ENCODE measurements at regions not wholly inside any gene's neighbourhood (a gene's known extent, or its start where the extent isn't known, plus 50 kb on each side); places are given as distances from the start of the nearest gene placed in this dataset.

DNA sequence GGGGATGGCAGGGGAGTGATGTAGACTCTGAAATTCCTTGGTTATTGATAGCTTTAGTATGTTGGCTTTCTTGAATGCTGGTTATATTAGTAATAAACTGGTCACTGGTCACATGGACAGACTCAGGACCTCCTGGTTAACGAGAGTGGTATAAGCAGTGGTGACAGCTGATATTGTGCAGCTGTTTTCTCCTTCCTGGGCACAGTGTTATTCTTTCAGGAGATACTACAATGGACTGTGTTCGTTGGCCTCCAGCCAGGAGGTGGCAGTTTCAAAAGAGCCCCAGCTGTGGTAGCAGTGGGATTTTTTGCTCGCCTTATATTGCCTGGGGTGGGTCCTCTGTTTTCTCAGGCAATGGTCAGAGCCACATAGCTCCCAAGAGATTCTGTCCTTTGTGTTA lies 181.6 kb upstream of the RBMS3 start:
- no peaks in the 10 kb centered on the region for H3K36me3 ChIP-seq (ENCODE audit: insufficient read depth, low read depth, low read length)
- no peak overlapping the region for H3K27ac ChIP-seq (ENCODE audit: low read length)
- H3K9me3 ChIP-seq (ENCODE audit: insufficient read depth, low read depth, low read length), result no peaks in the 10 kb centered on the region
- H3K4me1 ChIP-seq (ENCODE audit: insufficient read depth, low read length), result no peaks in the 10 kb centered on the region; the same call in 1 of the 2 replicates
- H3K4me3 ChIP-seq (ENCODE audit: low read length), result no peak overlapping the region
- H3K9ac ChIP-seq (ENCODE audit: low read depth, low read length), result no peak overlapping the region
- no peaks in the 10 kb centered on the region for H3K27me3 ChIP-seq (ENCODE audit: insufficient read depth, low read length)

DNA sequence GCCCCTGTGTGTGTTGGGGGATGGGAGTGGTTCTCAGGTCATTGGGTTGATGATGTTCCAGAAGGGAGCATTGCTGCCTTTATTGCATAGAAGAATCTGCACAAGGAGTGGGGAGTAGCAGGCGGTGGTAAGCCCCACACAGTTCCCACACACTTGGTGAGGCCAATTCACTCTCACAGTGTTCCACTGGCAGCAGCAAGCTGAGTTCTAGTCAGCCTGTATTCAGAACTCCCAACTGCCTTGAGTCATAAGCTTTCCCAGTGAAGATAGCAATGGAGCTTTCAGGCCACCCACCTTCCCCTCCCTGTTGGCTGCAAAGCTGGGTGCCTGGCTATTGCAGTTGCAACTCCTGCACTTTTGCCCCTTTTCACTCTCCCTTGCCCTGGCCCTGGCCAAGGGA lies 181.1 kb upstream of the RBMS3 start:
- Histone ChIP-seq H3K9ac (ENCODE audit: low read depth, low read length) (no peak overlapping the region), H3K27me3 (ENCODE audit: insufficient read depth, low read length) (no peaks in the 10 kb centered on the region), H3K4me1 (ENCODE audit: insufficient read depth, low read length) (no peaks in the 10 kb centered on the region; the same call in 1 of the 2 replicates), H3K36me3 (ENCODE audit: insufficient read depth, low read depth, low read length) (no peaks in the 10 kb centered on the region), H3K9me3 (ENCODE audit: insufficient read depth, low read depth, low read length) (no peaks in the 10 kb centered on the region), H3K27ac (ENCODE audit: low read length) (no peak overlapping the region), H3K4me3 (ENCODE audit: low read length) (no peak overlapping the region)

DNA sequence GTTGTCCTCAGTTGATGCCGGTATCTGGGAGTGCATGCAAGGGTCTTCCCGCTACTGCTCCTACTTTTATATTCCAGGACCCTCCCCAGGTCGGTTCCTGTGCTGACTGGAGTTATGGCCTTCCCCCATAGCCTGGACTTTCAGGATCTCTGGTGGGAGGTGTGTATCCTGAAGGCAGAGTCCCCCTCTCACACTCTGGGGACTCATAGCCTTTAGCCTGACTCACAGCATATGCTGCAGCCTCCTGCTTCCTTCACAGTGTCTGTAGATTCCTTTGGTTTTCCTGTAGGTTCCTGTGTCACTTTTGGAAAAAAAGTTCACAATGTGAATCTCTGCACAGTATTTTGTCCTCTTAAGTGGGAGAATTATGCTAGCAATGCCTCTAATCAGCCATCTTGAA lies 180.6 kb upstream of the RBMS3 start:
- Histone ChIP-seq H3K36me3 (ENCODE audit: insufficient read depth, low read depth, low read length) (no peaks in the 10 kb centered on the region), H3K9me3 (ENCODE audit: insufficient read depth, low read depth, low read length) (no peaks in the 10 kb centered on the region), H3K9ac (ENCODE audit: low read depth, low read length) (no peak overlapping the region), H3K27ac (ENCODE audit: low read length) (no peak overlapping the region), H3K4me1 (ENCODE audit: insufficient read depth, low read length) (no peaks in the 10 kb centered on the region; the same call in 1 of the 2 replicates), H3K4me3 (ENCODE audit: low read length) (no peak overlapping the region), H3K27me3 (ENCODE audit: insufficient read depth, low read length) (no peaks in the 10 kb centered on the region)

- no peak overlapping the region for H3K9ac ChIP-seq (ENCODE audit: low read depth, low read length)
- no peaks in the 10 kb centered on the region for H3K27me3 ChIP-seq (ENCODE audit: insufficient read depth, low read length)
- H3K4me1 ChIP-seq (ENCODE audit: insufficient read depth, low read length), result no peaks in the 10 kb centered on the region
- H3K36me3 ChIP-seq (ENCODE audit: insufficient read depth, low read depth, low read length), result no peaks in the 10 kb centered on the region
- no peak overlapping the region for H3K27ac ChIP-seq (ENCODE audit: low read length)
- H3K4me3 ChIP-seq (ENCODE audit: low read length), result no peak overlapping the region
- no peaks in the 10 kb centered on the region for H3K9me3 ChIP-seq (ENCODE audit: insufficient read depth, low read depth, low read length)
Measured at GRCh38 chr3:29128001-29128400, 152.9 kb upstream of the RBMS3 start.

DNA sequence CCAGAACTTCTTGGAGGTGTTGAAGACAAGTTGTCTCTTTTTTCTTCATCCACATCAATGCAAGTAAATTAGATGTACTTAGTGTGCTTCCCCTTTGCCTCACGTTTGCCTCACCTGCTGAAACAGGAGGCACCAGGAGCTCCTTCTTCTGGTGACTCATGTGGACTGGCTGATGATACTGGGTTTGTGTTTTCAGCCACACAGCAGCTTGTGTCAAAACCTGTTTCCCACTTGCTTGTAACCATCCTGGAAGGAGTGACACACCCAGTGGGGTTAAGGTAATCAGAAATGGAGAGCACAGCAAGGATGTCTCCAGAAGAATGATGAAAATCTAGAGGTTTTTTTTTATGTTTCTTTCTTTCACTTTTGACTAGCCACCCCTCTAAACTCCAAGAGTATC lies 143.3 kb upstream of the RBMS3 start:
- H3K4me3 ChIP-seq (ENCODE audit: low read length), result no peak overlapping the region
- no peaks in the 10 kb centered on the region; the same call in 1 of the 2 replicates for H3K9me3 ChIP-seq (ENCODE audit: insufficient read depth, low read depth, low read length)
- no peak overlapping the region for H3K9ac ChIP-seq (ENCODE audit: low read depth, low read length)
- no peaks in the 10 kb centered on the region for H3K27me3 ChIP-seq (ENCODE audit: insufficient read depth, low read length)
- no peak overlapping the region for H3K27ac ChIP-seq (ENCODE audit: low read length)
- H3K36me3 ChIP-seq (ENCODE audit: insufficient read depth, low read depth, low read length), result no peaks in the 10 kb centered on the region
- no peaks in the 10 kb centered on the region for H3K4me1 ChIP-seq (ENCODE audit: insufficient read depth, low read length)

GRCh38 chr3:29138171-29138570 lies 142.7 kb upstream of the RBMS3 start:
- H3K27me3 ChIP-seq (ENCODE audit: insufficient read depth, low read length), result no peaks in the 10 kb centered on the region
- H3K4me3 ChIP-seq (ENCODE audit: low read length), result no peak overlapping the region
- H3K9me3 ChIP-seq (ENCODE audit: insufficient read depth, low read depth, low read length), result no peaks in the 10 kb centered on the region; the same call in 1 of the 2 replicates
- H3K4me1 ChIP-seq (ENCODE audit: insufficient read depth, low read length), result no peaks in the 10 kb centered on the region
- no peak overlapping the region for H3K27ac ChIP-seq (ENCODE audit: low read length)
- H3K9ac ChIP-seq (ENCODE audit: low read depth, low read length), result no peak overlapping the region
- no peaks in the 10 kb centered on the region for H3K36me3 ChIP-seq (ENCODE audit: insufficient read depth, low read depth, low read length)

DNA sequence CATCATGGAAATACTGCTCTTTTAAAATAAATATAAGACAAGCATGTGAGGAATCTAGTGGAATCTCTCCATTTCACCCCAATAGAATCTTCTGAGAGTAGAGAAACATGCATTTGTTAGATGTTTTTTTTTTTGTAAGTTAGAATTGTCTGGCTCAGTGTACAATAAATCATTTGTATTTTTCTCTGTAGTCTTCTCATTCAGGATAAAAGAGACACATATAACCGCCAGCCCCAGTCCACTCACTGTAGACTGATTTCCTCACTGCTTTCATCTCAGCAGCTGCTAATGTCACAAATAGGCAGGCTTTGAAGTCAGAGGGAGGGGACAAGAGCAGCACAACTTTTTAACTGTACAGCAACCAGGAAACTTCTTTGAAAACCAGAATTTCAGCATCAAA lies 140.2 kb upstream of the RBMS3 start:
- Histone ChIP-seq H3K4me3 (ENCODE audit: low read length) (no peak overlapping the region), H3K27ac (ENCODE audit: low read length) (no peak overlapping the region)

GRCh38 chr3:29141197-29141917 lies 139.5 kb upstream of the RBMS3 start:
- H3K9ac ChIP-seq (ENCODE audit: low read depth, low read length), result no peak overlapping the region
- H3K27ac ChIP-seq (ENCODE audit: low read length), result no peak overlapping the region

More for the DNA sequence above, 140.2 kb upstream of the RBMS3 start:
- no peaks in the 10 kb centered on the region for H3K4me1 ChIP-seq (ENCODE audit: insufficient read depth, low read length)
- no peaks in the 10 kb centered on the region for H3K27me3 ChIP-seq (ENCODE audit: insufficient read depth, low read length)
- no peaks in the 10 kb centered on the region; the same call in 1 of the 2 replicates for H3K9me3 ChIP-seq (ENCODE audit: insufficient read depth, low read depth, low read length)
- no peak overlapping the region for H3K9ac ChIP-seq (ENCODE audit: low read depth, low read length)
- H3K36me3 ChIP-seq (ENCODE audit: insufficient read depth, low read depth, low read length), result no peaks in the 10 kb centered on the region

GRCh38 chr3:29141918-29142275 lies 139.0 kb upstream of the RBMS3 start:
- Histone ChIP-seq H3K36me3 (ENCODE audit: insufficient read depth, low read depth, low read length) (no peaks in the 10 kb centered on the region), H3K27me3 (ENCODE audit: insufficient read depth, low read length) (no peaks in the 10 kb centered on the region), H3K9me3 (ENCODE audit: insufficient read depth, low read depth, low read length) (no peaks in the 10 kb centered on the region; the same call in 1 of the 2 replicates), H3K4me3 (ENCODE audit: low read length) (no peak overlapping the region), H3K9ac (ENCODE audit: low read depth, low read length) (no peak overlapping the region), H3K27ac (ENCODE audit: low read length) (no peak overlapping the region), H3K4me1 (ENCODE audit: insufficient read depth, low read length) (no peaks in the 10 kb centered on the region)

More at GRCh38 chr3:29141197-29141917, 139.5 kb upstream of the RBMS3 start:
- H3K4me3 ChIP-seq (ENCODE audit: low read length), result no peak overlapping the region
- no peaks in the 10 kb centered on the region for H3K27me3 ChIP-seq (ENCODE audit: insufficient read depth, low read length)
- H3K9me3 ChIP-seq (ENCODE audit: insufficient read depth, low read depth, low read length), result no peaks in the 10 kb centered on the region; the same call in 1 of the 2 replicates
- H3K36me3 ChIP-seq (ENCODE audit: insufficient read depth, low read depth, low read length), result no peaks in the 10 kb centered on the region
- H3K4me1 ChIP-seq (ENCODE audit: insufficient read depth, low read length), result no peaks in the 10 kb centered on the region

GRCh38 chr3:29143151-29143550 lies 137.7 kb upstream of the RBMS3 start:
- no peaks in the 10 kb centered on the region for H3K36me3 ChIP-seq (ENCODE audit: insufficient read depth, low read depth, low read length)
- H3K9me3 ChIP-seq (ENCODE audit: insufficient read depth, low read depth, low read length), result no peaks in the 10 kb centered on the region; the same call in 1 of the 2 replicates
- no peaks in the 10 kb centered on the region for H3K27me3 ChIP-seq (ENCODE audit: insufficient read depth, low read length)
- no peak overlapping the region for H3K27ac ChIP-seq (ENCODE audit: low read length)
- H3K4me3 ChIP-seq (ENCODE audit: low read length), result no peak overlapping the region
- H3K4me1 ChIP-seq (ENCODE audit: insufficient read depth, low read length), result no peaks in the 10 kb centered on the region
- H3K9ac ChIP-seq (ENCODE audit: low read depth, low read length), result no peak overlapping the region

DNA sequence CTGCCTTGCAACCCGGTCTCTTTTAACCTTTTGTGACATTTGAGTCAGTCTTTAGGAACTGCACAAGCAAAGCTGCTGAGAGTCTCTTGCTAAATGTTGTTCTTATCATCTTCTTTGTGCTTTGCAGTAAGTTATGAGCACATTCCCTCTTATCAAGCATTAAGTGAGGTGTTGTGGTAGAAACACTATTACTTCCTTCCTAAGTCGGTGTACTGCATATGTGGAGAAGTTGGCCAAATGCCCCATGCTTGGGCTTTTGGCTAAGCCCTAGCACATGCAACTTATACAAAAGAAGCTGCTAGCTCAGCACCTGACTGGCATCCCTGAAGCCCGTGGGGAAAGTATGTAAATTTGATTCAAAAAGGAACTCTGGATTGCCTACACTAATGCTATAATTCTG lies 136.5 kb upstream of the RBMS3 start:
- H3K9me3 ChIP-seq (ENCODE audit: insufficient read depth, low read depth, low read length), result no peaks in the 10 kb centered on the region; the same call in 1 of the 2 replicates
- H3K9ac ChIP-seq (ENCODE audit: low read depth, low read length), result no peak overlapping the region
- no peaks in the 10 kb centered on the region for H3K27me3 ChIP-seq (ENCODE audit: insufficient read depth, low read length)
- no peaks in the 10 kb centered on the region for H3K36me3 ChIP-seq (ENCODE audit: insufficient read depth, low read depth, low read length)
- no peak overlapping the region for H3K27ac ChIP-seq (ENCODE audit: low read length)
- H3K4me3 ChIP-seq (ENCODE audit: low read length), result no peak overlapping the region
- H3K4me1 ChIP-seq (ENCODE audit: insufficient read depth, low read length), result no peaks in the 10 kb centered on the region

GRCh38 chr3:29144807-29145206 lies 136.1 kb upstream of the RBMS3 start:
- no peaks in the 10 kb centered on the region for H3K4me1 ChIP-seq (ENCODE audit: insufficient read depth, low read length)
- no peaks in the 10 kb centered on the region for H3K36me3 ChIP-seq (ENCODE audit: insufficient read depth, low read depth, low read length)
- H3K27me3 ChIP-seq (ENCODE audit: insufficient read depth, low read length), result no peaks in the 10 kb centered on the region
- no peak overlapping the region for H3K4me3 ChIP-seq (ENCODE audit: low read length)
- no peaks in the 10 kb centered on the region for H3K9me3 ChIP-seq (ENCODE audit: insufficient read depth, low read depth, low read length)
- H3K9ac ChIP-seq (ENCODE audit: low read depth, low read length), result no peak overlapping the region
- no peak overlapping the region for H3K27ac ChIP-seq (ENCODE audit: low read length)
